B cell (primary cell): ENCODE measurements at regions not wholly inside any gene's neighbourhood (a gene's known extent, or its start where the extent isn't known, plus 50 kb on each side); places are given as distances from the start of the nearest gene placed in this dataset.

ENCODE experiments used
- CTCF ChIP-seq: fragments of 200-600 bp; IDR thresholded peaks from one replicate; pipeline ENCODE4 v1.8.0; 2022; ENCODE audit warnings: antibody characterized with exemption, mild to moderate bottlenecking
- EZH2 ChIP-seq: IDR thresholded peaks from 2 replicates; pipeline ENCODE4 v1.6.1; 2012; ENCODE audit warnings: borderline replicate concordance, low read depth, mild to moderate bottlenecking, moderate library complexity, low read length; ENCODE audit not compliant: insufficient read depth, poor library complexity, severe bottlenecking

- no peak for TF ChIP-seq CTCF
- no peak for TF ChIP-seq EZH2
Measured at GRCh38 chr1:219277304-219278105, 103.8 kb downstream of the LYPLAL1 start.
